ENCODE measurements at regions not wholly inside any gene's neighbourhood (a gene's known extent, or its start where the extent isn't known, plus 50 kb on each side); places are given as distances from the start of the nearest gene placed in this dataset.

DNA sequence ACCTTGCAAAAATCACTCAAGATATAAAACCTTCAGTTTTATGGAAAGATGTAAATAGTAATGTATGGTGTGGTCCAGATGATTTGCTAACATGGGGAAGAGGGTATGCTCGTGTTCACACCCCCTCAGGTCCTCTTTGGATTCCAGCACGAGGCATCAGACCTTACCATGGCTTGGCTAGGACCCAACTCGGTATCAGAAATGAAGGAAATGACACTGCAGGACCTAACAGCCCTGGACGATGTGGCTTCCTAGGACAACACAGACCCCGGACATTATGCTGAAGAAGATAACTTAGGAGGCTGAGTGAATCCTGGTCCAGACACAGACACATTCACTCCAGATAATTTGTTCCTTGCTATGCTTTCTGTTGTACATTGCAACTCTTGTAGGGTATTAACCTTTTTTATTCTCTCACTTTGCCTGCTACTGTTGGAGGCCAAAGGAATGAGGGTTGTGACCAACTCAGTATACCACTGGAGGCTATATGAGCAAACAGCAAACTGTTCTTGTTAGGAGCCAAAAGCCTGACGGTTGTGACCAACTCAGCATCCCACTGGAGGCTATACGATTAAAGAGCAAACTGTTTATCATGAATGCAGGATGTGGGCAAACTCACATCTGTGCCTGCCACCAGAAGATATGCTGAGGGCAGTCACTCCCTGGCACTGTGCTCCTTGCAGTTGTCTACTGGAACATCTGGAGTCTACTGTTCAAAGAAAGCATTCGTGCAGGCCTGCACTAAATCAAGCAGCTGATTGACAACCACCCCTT lies 121.7 kb downstream of the ZNF429 start (continued):
- TF ChIP-seq, protein P1, sequence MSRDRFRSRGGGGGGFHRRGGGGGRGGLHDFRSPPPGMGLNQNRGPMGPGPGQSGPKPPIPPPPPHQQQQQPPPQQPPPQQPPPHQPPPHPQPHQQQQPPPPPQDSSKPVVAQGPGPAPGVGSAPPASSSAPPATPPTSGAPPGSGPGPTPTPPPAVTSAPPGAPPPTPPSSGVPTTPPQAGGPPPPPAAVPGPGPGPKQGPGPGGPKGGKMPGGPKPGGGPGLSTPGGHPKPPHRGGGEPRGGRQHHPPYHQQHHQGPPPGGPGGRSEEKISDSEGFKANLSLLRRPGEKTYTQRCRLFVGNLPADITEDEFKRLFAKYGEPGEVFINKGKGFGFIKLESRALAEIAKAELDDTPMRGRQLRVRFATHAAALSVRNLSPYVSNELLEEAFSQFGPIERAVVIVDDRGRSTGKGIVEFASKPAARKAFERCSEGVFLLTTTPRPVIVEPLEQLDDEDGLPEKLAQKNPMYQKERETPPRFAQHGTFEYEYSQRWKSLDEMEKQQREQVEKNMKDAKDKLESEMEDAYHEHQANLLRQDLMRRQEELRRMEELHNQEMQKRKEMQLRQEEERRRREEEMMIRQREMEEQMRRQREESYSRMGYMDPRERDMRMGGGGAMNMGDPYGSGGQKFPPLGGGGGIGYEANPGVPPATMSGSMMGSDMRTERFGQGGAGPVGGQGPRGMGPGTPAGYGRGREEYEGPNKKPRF (IDR thresholded peaks at IDR 0.05; ENCODE audit: low read depth, low read length) = no peak
- TF ChIP-seq, protein P2, sequence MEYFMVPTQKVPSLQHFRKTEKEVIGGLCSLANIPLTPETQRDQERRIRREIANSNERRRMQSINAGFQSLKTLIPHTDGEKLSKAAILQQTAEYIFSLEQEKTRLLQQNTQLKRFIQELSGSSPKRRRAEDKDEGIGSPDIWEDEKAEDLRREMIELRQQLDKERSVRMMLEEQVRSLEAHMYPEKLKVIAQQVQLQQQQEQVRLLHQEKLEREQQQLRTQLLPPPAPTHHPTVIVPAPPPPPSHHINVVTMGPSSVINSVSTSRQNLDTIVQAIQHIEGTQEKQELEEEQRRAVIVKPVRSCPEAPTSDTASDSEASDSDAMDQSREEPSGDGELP (CRISPR knock-in tag; IDR thresholded peaks at IDR 0.05; ENCODE audit: borderline replicate concordance) = no peak
- no peak for TF ChIP-seq CSDE1 (IDR thresholded peaks at IDR 0.05)
- no peak for TF ChIP-seq DNMT1 (IDR thresholded peaks at IDR 0.05)
- TF ChIP-seq, protein P3, sequence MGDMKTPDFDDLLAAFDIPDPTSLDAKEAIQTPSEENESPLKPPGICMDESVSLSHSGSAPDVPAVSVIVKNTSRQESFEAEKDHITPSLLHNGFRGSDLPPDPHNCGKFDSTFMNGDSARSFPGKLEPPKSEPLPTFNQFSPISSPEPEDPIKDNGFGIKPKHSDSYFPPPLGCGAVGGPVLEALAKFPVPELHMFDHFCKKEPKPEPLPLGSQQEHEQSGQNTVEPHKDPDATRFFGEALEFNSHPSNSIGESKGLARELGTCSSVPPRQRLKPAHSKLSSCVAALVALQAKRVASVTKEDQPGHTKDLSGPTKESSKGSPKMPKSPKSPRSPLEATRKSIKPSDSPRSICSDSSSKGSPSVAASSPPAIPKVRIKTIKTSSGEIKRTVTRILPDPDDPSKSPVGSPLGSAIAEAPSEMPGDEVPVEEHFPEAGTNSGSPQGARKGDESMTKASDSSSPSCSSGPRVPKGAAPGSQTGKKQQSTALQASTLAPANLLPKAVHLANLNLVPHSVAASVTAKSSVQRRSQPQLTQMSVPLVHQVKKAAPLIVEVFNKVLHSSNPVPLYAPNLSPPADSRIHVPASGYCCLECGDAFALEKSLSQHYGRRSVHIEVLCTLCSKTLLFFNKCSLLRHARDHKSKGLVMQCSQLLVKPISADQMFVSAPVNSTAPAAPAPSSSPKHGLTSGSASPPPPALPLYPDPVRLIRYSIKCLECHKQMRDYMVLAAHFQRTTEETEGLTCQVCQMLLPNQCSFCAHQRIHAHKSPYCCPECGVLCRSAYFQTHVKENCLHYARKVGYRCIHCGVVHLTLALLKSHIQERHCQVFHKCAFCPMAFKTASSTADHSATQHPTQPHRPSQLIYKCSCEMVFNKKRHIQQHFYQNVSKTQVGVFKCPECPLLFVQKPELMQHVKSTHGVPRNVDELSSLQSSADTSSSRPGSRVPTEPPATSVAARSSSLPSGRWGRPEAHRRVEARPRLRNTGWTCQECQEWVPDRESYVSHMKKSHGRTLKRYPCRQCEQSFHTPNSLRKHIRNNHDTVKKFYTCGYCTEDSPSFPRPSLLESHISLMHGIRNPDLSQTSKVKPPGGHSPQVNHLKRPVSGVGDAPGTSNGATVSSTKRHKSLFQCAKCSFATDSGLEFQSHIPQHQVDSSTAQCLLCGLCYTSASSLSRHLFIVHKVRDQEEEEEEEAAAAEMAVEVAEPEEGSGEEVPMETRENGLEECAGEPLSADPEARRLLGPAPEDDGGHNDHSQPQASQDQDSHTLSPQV (IDR thresholded peaks at IDR 0.05) = peak; percentile 87
- TF ChIP-seq CTBP1 (IDR thresholded peaks at IDR 0.05; ENCODE audit: borderline replicate concordance) = peak; percentile 34; the same call in 1 of the 2 replicates
- TF ChIP-seq, protein P4, sequence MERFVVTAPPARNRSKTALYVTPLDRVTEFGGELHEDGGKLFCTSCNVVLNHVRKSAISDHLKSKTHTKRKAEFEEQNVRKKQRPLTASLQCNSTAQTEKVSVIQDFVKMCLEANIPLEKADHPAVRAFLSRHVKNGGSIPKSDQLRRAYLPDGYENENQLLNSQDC (CRISPR knock-in tag; IDR thresholded peaks at IDR 0.05) = no peak
- no peak for TF ChIP-seq E2F1 (CRISPR knock-in tag; IDR thresholded peaks at IDR 0.05)
- TF ChIP-seq ZNF584 (CRISPR knock-in tag; IDR thresholded peaks at IDR 0.05; ENCODE audit: low read depth) = no peak
- TF ChIP-seq L3MBTL2 (IDR thresholded peaks at IDR 0.05) = peak; percentile 84
- TF ChIP-seq XRCC4 (IDR thresholded peaks at IDR 0.05; ENCODE audit: extremely low read depth, insufficient read depth, insufficient read length) = no peak
- TF ChIP-seq XRCC3 (IDR thresholded peaks at IDR 0.05) = no peak
- no peak for TF ChIP-seq TFE3 (CRISPR knock-in tag; IDR thresholded peaks at IDR 0.05)
- no peak for TF ChIP-seq GATA2 (CRISPR knock-in tag; IDR thresholded peaks at IDR 0.05)
- TF ChIP-seq ZNF316 (IDR thresholded peaks at IDR 0.05) = no peak

Data from K562 (cell line).